ENCODE measurements at regions not wholly inside any gene's neighbourhood (a gene's known extent, or its start where the extent isn't known, plus 50 kb on each side); places are given as distances from the start of the nearest gene placed in this dataset.

- Histone ChIP-seq H2BK5ac (ENCODE audit: low read depth, low read length) (no peak overlapping the region), H2BK12ac (ENCODE audit: low read depth, low read length) (no peak overlapping the region), H2BK20ac (ENCODE audit: low read length) (no peak overlapping the region), H2AK5ac (ENCODE audit: low read depth, low read length) (no peak overlapping the region), H4K8ac (ENCODE audit: extremely low read depth, insufficient read depth, low read length) (no peak overlapping the region), H2AFZ (ENCODE audit: low read length) (no peak overlapping the region), H3K56ac (replicated peaks; ENCODE audit: insufficient read length, low read depth, low read length) (peak overlapping the region; percentile 6), H2BK120ac (replicated peaks; ENCODE audit: low read depth, low read length) (no peak overlapping the region), H3K79me1 (ENCODE audit: low read depth, low read length) (no peaks in the 10 kb centered on the region), H2BK15ac (ENCODE audit: low read length) (no peak overlapping the region), H3K4me1 (replicated peaks in 1 of 4; ENCODE audit: control insufficient read depth in 3 of 4, insufficient read depth in 4 of 4, low read length in 3 of 4) (peaks cover 0 to 10% (median 9%) of the 10 kb centered on the region in 4 experiments; a peak in 5 of 7 replicates), H3K23me2 (ENCODE audit: low read depth, low read length) (no peaks in the 10 kb centered on the region), H3K23ac (ENCODE audit: insufficient read length) (no peak overlapping the region), H3K18ac (ENCODE audit: extremely low read depth, low read length) (no peak overlapping the region), H4K91ac (replicated peaks; ENCODE audit: insufficient read length, low read length) (no peak overlapping the region), H3K36me3 (ENCODE audit: control insufficient read depth in 2 of 4, insufficient read depth in 4 of 4, low read length in 3 of 4) (no peaks in the 10 kb centered on the region; a peak in 1 of 8 replicates), H3K9ac (replicated peaks in 1 of 4; ENCODE audit: extremely low read depth in 1 of 4, low read depth in 3 of 4, low read length in 3 of 4) (no peak overlapping the region), H3K4me3 (ENCODE audit: extremely low read depth in 1 of 4, insufficient read depth in 2 of 4, low read depth in 3 of 4, low read length in 4 of 4) (no peak overlapping the region), H3K27ac (ENCODE audit: low read depth, low read length) (no peak overlapping the region), H3K27me3 (replicated peaks in 1 of 4; ENCODE audit: control insufficient read depth in 3 of 4, extremely low read depth in 1 of 4, insufficient read depth in 3 of 4, low read length in 3 of 4) (no peaks in the 10 kb centered on the region), H3K14ac (ENCODE audit: insufficient read length) (no peak overlapping the region), H3K4me2 (ENCODE audit: insufficient read depth in 1 of 2, low read depth in 2 of 2, low read length in 2 of 2) (no peak overlapping the region), H4K5ac (ENCODE audit: insufficient read length, low read depth, low read length) (no peak overlapping the region), H4K20me1 (replicated peaks in 1 of 2; ENCODE audit: control insufficient read depth in 1 of 2, insufficient read depth in 2 of 2, low read length in 2 of 2) (no peaks in the 10 kb centered on the region), H3K9me3 (ENCODE audit: insufficient read depth in 2 of 2, low read depth in 1 of 2, low read length in 1 of 2) (peaks cover 4 to 5% of the 10 kb centered on the region in 2 experiments; a peak in 2 of 4 replicates), H3K79me2 (ENCODE audit: control insufficient read depth in 1 of 2, insufficient read depth in 2 of 2, low read length in 2 of 2) (no peaks in the 10 kb centered on the region), H3K4ac (replicated peaks; ENCODE audit: insufficient read length, low read depth, low read length) (no peak overlapping the region)
- ChIA-PET CTCF (ENCODE audit: partially characterized antibody) (no interaction called here), POLR2A (ENCODE audit: partially characterized antibody) (no interaction called here)
- DNase-seq (ENCODE audit: low read depth in 1 of 2, low spot score in 2 of 2) (no peak), FAIRE-seq (no peak)
- WGBS, 2 experiments (ENCODE audit: extremely low coverage in 1 of 2, insufficient coverage in 1 of 2, insufficient read length in 1 of 2, insufficient replicate concordance in 2 of 2, low coverage in 1 of 2, low lambda C conversion rate in 2 of 2, missing lambda C conversion rate in 1 of 2), result 62% methylated on average over 3 of the region's 3 CpGs; no CpG with 5 or more reads in 1 of the 2 experiments
- TF ChIP-seq CHD1 (IDR thresholded peaks at IDR 0.05; ENCODE audit: low read depth, low read length) (no peak), RNF2 (IDR thresholded peaks at IDR 0.05; ENCODE audit: borderline replicate concordance, low read depth, low read length, missing control alignments, poor library complexity, severe bottlenecking) (no peak), CEBPB (IDR thresholded peaks at IDR 0.05; ENCODE audit: low read depth, low read length) (no peak), CTCF (IDR thresholded peaks at IDR 0.05; ENCODE audit: control extremely low read depth in 1 of 3, insufficient read depth in 1 of 3, low read depth in 1 of 3, low read length in 3 of 3) (no peak), SAP30 (IDR thresholded peaks at IDR 0.05; ENCODE audit: insufficient read depth, insufficient replicate concordance, low read length) (no peak), CREB1 (IDR thresholded peaks at IDR 0.05) (no peak), JUND (IDR thresholded peaks at IDR 0.05; ENCODE audit: low read length) (no peak)
Observed at GRCh38 chr2:190787743-190788235, 92.8 kb upstream of the GLS start.
